Glutamatergic neuron (in vitro differentiated cells): ENCODE measurements at regions not wholly inside any gene's neighbourhood (a gene's known extent, or its start where the extent isn't known, plus 50 kb on each side); places are given as distances from the start of the nearest gene placed in this dataset.

Experiments
- DNase-seq: peaks from one replicate; pipeline ENCODE4 v3.0.0; 2022
- H3K27ac Mint-ChIP-seq: one replicate; pipeline ENCODE4 v1.8.0; 2020; ENCODE audit warnings: mild to moderate bottlenecking, mixed read lengths, inconsistent platforms; ENCODE audit not compliant: unreplicated experiment
- H3K27me3 Mint-ChIP-seq: one replicate; pipeline ENCODE4 v1.8.0; 2020; ENCODE audit warnings: mild to moderate bottlenecking, moderate library complexity, mixed read lengths, inconsistent platforms; ENCODE audit not compliant: unreplicated experiment
- H3K36me3 Mint-ChIP-seq: one replicate; pipeline ENCODE4 v1.8.0; 2020; ENCODE audit warnings: mild to moderate bottlenecking, mixed read lengths, inconsistent platforms; ENCODE audit not compliant: unreplicated experiment
- H3K4me1 Mint-ChIP-seq: one replicate; pipeline ENCODE4 v1.8.0; 2020; ENCODE audit warnings: mild to moderate bottlenecking, low read depth, mixed read lengths, inconsistent platforms; ENCODE audit not compliant: unreplicated experiment
- H3K4me3 Mint-ChIP-seq: one replicate; pipeline ENCODE4 v1.8.0; 2020; ENCODE audit warnings: mild to moderate bottlenecking, mixed read lengths, inconsistent platforms; ENCODE audit not compliant: unreplicated experiment
- H3K9me3 Mint-ChIP-seq: one replicate; pipeline ENCODE4 v1.8.0; 2020; ENCODE audit warnings: mild to moderate bottlenecking, moderate library complexity, mixed read lengths, inconsistent platforms; ENCODE audit not compliant: unreplicated experiment
- CTCF ChIP-seq: fragments of 200-600 bp; sonication (generic); IDR thresholded peaks from one replicate; pipeline ENCODE4 v1.5.0; 2021; ENCODE audit not compliant: partially characterized antibody, unreplicated experiment

DNA sequence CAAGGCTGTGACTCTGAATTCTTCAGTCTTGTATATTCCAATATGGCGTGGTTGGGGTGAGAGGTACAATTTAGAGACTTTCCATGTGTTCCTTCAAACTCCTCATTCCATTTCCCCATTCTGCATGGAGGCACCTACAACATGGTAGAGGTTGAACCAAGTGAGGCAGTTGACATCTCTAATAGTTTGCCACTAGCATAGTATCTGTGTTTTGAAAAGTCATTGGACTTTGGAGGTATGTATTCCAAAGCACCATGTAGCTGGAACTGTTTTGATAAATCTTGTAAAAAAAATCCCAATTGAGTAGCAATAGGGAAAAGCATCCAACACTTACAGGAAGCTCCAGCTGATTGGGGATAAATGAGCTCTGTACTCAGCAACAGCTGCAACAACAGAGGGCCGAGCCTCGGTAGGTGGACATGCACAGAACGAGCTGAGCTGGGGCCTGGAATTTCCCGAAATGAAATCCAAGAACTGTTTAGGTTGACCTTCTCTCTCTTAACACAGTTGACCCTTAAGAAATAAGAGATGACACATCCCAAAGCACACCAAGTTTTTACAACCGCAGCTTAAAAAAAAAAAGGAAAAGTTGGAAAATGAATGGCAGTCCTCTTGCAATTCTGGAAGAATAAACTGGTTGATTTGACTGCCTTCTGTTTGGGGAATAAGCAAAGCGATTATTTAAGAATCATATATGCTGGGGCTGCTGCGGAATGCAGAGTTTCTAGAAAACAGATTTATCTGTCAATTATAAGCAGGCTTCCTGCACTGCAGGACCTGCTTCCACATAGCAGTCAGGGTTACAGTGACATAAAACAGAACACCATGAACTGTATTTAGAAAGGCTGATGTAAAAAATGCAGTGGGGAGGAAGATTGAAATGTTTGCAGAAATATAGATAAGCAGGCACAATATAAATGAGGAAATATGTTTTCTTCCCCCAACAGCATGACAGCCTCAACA is 194.6 kb upstream of the KRR1 start:
- no peak for DNase-seq
- Mint-ChIP-seq H3K27ac (peak overlapping the region; percentile 28), H3K36me3 (no peaks in the 10 kb centered on the region), H3K4me3 (no peak overlapping the region), H3K27me3 (no peaks in the 10 kb centered on the region), H3K4me1 (peaks cover 17% of the 10 kb centered on the region), H3K9me3 (peaks cover 3% of the 10 kb centered on the region)
- TF ChIP-seq CTCF: no peak

DNA sequence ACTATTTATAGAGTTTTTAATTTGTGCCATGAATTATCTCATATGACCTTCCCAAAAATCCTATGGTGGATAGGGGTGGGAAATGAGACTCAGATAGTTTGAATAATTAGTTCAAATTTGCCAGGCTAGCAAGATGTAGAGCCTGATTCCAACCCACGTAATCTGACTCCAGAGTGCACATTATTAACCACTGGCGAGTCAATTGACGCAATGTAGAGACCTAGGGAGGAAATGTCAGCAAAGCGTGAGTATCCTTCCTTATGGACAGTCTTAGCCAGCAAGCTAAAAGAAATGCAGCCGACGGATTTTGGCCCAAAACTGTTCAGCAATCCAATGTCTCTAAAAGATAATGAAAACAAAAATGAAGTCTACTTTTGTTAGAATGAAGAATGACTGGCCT is 193.3 kb upstream of the KRR1 start:
- Mint-ChIP-seq H3K36me3 (no peaks in the 10 kb centered on the region), H3K9me3 (peaks cover 3% of the 10 kb centered on the region), H3K27me3 (no peaks in the 10 kb centered on the region), H3K27ac (peak overlapping the region; percentile 20), H3K4me1 (peaks cover 20% of the 10 kb centered on the region), H3K4me3 (no peak overlapping the region)
- TF ChIP-seq CTCF: no peak
- DNase-seq: no peak

DNA sequence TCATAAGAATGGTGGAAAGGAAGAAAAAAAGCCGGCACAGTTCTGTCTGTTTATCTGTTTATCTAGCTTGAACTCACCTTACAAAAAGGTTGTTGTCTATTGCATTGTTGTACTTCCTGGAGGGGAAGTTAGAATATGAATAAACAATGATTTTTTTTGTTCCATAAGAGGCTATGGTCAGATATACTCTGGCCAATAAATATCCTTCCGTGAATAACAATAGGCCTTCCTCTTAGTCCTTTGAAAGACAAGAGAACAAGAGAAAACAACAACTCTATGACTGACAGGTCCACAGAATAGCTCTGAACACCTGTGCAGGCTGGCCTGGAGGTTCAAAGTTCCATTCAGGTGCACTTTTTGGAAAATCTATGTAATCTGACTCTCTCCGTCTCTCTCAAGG is 192.8 kb upstream of the KRR1 start:
- Mint-ChIP-seq H3K9me3 (peaks cover 3% of the 10 kb centered on the region), H3K4me1 (peaks cover 21% of the 10 kb centered on the region), H3K4me3 (no peak overlapping the region), H3K27ac (no peak overlapping the region), H3K36me3 (no peaks in the 10 kb centered on the region), H3K27me3 (no peaks in the 10 kb centered on the region)
- no peak for DNase-seq
- TF ChIP-seq CTCF: no peak

- H3K4me1 Mint-ChIP-seq: peaks cover 21% of the 10 kb centered on the region
- H3K27ac Mint-ChIP-seq: peak overlapping the region; percentile 15
- no peak overlapping the region for H3K4me3 Mint-ChIP-seq
- peaks cover 3% of the 10 kb centered on the region for H3K9me3 Mint-ChIP-seq
- H3K36me3 Mint-ChIP-seq: no peaks in the 10 kb centered on the region
- TF ChIP-seq CTCF: no peak
- no peak for DNase-seq
- H3K27me3 Mint-ChIP-seq: no peaks in the 10 kb centered on the region
These were observed 191.7 kb upstream of the KRR1 start for GRCh38 chr12:75703131-75703530.

DNA sequence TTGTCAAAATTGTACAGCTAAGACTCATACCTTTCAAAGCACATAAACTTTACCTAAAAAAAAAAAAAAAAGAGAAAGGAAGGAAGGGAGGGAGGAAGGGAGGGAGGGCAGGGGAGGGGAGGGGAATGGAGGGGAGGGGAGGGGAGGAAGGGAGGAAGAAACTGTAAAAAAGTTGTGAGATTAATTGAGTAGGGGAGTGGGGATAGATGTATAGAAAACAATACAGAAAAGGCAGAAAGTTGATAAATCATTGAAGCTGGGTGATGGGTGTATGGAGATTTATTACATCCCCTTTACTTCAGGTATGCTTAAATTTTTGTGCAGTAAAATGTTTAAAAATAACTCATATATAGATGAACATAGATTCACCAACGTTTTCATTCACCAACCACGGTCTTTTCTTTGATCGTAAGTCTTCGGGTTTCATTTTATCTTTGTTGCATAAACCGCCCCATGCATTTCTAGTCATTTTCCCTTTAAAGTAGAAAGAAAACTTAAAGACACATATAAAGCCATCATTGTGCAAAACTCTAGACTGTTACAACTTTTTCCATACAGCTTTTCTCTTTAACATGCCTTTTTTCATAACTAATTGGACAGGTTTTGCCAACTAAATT is 191.2 kb upstream of the KRR1 start:
- DNase-seq: no peak
- H3K27me3 Mint-ChIP-seq: no peaks in the 10 kb centered on the region
- no peak overlapping the region for H3K4me3 Mint-ChIP-seq
- TF ChIP-seq CTCF: no peak
- peaks cover under 1% of the 10 kb centered on the region for H3K9me3 Mint-ChIP-seq
- H3K27ac Mint-ChIP-seq: no peak overlapping the region
- peaks cover 18% of the 10 kb centered on the region for H3K4me1 Mint-ChIP-seq
- H3K36me3 Mint-ChIP-seq: no peaks in the 10 kb centered on the region
